D721Med (cell line): ENCODE measurements at regions not wholly inside any gene's neighbourhood (a gene's known extent, or its start where the extent isn't known, plus 50 kb on each side); places are given as distances from the start of the nearest gene placed in this dataset.

Experiments
- DNase-seq: peaks from one replicate; pipeline ENCODE4 v3.0.0; 2011; ENCODE audit warnings: low spot score; ENCODE audit not compliant: insufficient read length
- FAIRE-seq: peaks from 2 replicates; lab custom pipeline; 2011; peaks lifted over from hg19 to GRCh38; lab: Jason Lieb, UNC
- CTCF ChIP-seq: IDR thresholded peaks from 2 replicates; pipeline ENCODE4 v1.5.1; 2012; ENCODE audit warnings: mild to moderate bottlenecking, control low read depth; ENCODE audit not compliant: insufficient read depth; ENCODE audit errors: missing control alignments

DNA sequence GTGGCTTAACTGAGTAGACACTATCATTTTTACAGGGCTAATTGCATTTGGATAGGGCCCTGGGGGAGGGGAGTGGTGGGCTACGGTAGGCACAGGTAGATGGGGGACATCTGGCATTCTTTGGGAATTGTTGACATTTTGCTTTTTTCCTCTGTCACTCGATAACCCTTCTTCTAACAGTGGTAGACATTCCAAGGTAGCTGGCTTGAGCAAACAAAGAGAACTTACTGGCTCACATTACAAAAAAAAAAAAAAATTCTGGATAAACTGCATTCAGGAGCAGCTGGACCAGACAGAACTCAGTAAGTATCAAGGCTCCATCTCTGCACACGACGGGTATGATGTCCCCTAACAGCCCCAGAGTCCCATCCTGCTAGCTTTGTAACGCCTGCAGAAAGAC, 585.2 kb downstream of the ZNF608 start:
- TF ChIP-seq CTCF = no peak
- no peak for DNase-seq
- no peak for FAIRE-seq

DNA sequence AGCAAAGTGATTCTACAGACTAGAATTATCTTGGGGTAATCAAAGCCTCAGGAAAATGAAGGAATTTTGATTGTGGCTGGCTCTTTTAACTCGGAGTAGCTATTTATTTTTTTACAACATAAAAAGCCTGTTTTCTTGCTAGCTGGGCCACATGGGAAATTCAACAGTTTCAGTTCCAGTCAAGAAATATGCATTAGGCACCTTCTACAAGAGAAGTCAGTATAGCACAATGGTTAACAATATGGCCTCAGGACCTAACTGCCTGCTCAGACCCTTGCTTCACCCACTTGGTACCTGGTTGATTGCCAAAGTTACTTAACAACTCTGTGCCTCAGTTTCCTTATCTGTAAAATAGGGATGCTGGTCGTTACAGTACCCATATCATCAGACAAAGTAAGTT, 586.2 kb downstream of the ZNF608 start:
- DNase-seq (no peak), FAIRE-seq (no peak)
- TF ChIP-seq CTCF = no peak

- no peak for TF ChIP-seq CTCF
- DNase-seq = no peak
- no peak for FAIRE-seq
Measured at GRCh38 chr5:124157320-124157719, 589.1 kb downstream of the ZNF608 start.

GRCh38 chr5:124156415-124156996, 589.9 kb downstream of the ZNF608 start:
- no peak for FAIRE-seq
- DNase-seq = no peak
- TF ChIP-seq CTCF = no peak

- FAIRE-seq (no peak), DNase-seq (no peak)
- TF ChIP-seq CTCF = no peak
Measured at GRCh38 chr5:124154714-124155113, 591.7 kb downstream of the ZNF608 start.

- FAIRE-seq = peak; percentile 73
Measured at GRCh38 chr5:124153588-124153987, 592.9 kb downstream of the ZNF608 start.

DNA sequence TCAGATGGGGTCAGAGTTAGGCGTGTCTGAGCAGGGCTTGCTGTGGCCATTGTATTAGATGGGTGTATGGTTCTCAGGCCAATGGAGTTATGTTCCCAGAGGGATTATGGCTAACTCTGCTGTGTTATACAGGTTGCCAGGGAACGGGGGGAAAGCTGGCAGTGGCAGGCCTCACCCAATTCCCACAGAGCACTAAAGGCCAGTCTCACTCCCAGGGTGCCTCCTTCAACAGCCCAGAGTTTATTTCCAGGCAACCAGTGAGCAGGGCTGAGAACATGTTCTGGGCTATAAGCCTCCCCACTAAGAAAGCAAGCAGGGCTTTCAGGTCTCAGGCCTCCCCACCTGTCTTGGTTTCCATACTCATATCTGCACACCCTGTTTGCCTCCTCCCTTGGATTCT, 597.9 kb downstream of the ZNF608 start:
- DNase-seq (no peak), FAIRE-seq (no peak)
- no peak for TF ChIP-seq CTCF

More at GRCh38 chr5:124153588-124153987, 592.9 kb downstream of the ZNF608 start:
- no peak for TF ChIP-seq CTCF
- DNase-seq = no peak
